Stimulated activated naive CD8-positive, alpha-beta T cell treated with anti-CD3 and anti-CD28 coated beads, Interleukin-15, Interleukin-2, amounts not matched to agents 100 ng/mL and 50 ng/mL, for 24 hours (primary cell): ENCODE measurements at regions not wholly inside any gene's neighbourhood (a gene's known extent, or its start where the extent isn't known, plus 50 kb on each side); places are given as distances from the start of the nearest gene placed in this dataset.

Experiments used
- H3K27ac Mint-ChIP-seq: one replicate; pipeline ENCODE4 v1.8.0; 2021; ENCODE audit warnings: mild to moderate bottlenecking, mixed read lengths
- H3K27me3 Mint-ChIP-seq: one replicate; pipeline ENCODE4 v1.8.0; 2021; ENCODE audit warnings: mixed read lengths
- H3K36me3 Mint-ChIP-seq: one replicate; pipeline ENCODE4 v1.8.0; 2021; ENCODE audit warnings: low read depth, mixed read lengths
- H3K4me1 Mint-ChIP-seq: one replicate; pipeline ENCODE4 v1.8.0; 2021; ENCODE audit warnings: low read depth, mixed read lengths
- H3K4me3 Mint-ChIP-seq: one replicate; pipeline ENCODE4 v1.8.0; 2021; ENCODE audit warnings: mild to moderate bottlenecking, mixed read lengths
- H3K9me3 Mint-ChIP-seq: one replicate; pipeline ENCODE4 v1.8.0; 2021; ENCODE audit warnings: mixed read lengths

GRCh38 chr2:215507836-215508235, 72.0 kb upstream of the FN1 start:
- no peaks in the 10 kb centered on the region for H3K9me3 Mint-ChIP-seq
- H3K4me1 Mint-ChIP-seq: peaks cover 5% of the 10 kb centered on the region
- H3K36me3 Mint-ChIP-seq: no peaks in the 10 kb centered on the region
- H3K27me3 Mint-ChIP-seq: peaks cover 6% of the 10 kb centered on the region
- H3K27ac Mint-ChIP-seq: no peak overlapping the region
- no peak overlapping the region for H3K4me3 Mint-ChIP-seq

DNA sequence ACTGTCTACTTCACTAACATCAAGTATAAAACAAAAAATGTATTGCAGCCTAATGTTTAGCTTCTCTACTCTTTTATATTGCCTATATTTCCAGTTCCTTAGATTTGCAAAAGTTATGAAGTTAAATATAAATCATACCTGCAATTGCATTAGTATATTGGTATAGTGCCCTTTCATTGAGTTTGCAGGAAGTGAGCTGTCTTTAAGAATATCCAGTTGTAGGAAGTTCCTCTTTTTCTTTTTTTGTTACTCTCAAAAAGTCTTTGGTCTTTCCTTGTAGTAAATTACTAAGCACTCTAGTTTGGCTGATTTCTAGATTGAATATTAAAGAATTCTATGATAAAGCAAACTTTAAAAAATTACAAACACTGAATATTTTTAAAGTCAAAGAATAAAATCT, 71.3 kb upstream of the FN1 start:
- no peaks in the 10 kb centered on the region for H3K9me3 Mint-ChIP-seq
- peaks cover 6% of the 10 kb centered on the region for H3K27me3 Mint-ChIP-seq
- H3K36me3 Mint-ChIP-seq: no peaks in the 10 kb centered on the region
- H3K4me3 Mint-ChIP-seq: no peak overlapping the region
- peaks cover 5% of the 10 kb centered on the region for H3K4me1 Mint-ChIP-seq
- no peak overlapping the region for H3K27ac Mint-ChIP-seq

- Mint-ChIP-seq H3K36me3 (no peaks in the 10 kb centered on the region), H3K4me1 (peaks cover 5% of the 10 kb centered on the region), H3K4me3 (no peak overlapping the region), H3K27me3 (peaks cover 6% of the 10 kb centered on the region), H3K27ac (no peak overlapping the region), H3K9me3 (no peaks in the 10 kb centered on the region)
These were observed 70.7 kb upstream of the FN1 start for GRCh38 chr2:215506604-215506990.

DNA sequence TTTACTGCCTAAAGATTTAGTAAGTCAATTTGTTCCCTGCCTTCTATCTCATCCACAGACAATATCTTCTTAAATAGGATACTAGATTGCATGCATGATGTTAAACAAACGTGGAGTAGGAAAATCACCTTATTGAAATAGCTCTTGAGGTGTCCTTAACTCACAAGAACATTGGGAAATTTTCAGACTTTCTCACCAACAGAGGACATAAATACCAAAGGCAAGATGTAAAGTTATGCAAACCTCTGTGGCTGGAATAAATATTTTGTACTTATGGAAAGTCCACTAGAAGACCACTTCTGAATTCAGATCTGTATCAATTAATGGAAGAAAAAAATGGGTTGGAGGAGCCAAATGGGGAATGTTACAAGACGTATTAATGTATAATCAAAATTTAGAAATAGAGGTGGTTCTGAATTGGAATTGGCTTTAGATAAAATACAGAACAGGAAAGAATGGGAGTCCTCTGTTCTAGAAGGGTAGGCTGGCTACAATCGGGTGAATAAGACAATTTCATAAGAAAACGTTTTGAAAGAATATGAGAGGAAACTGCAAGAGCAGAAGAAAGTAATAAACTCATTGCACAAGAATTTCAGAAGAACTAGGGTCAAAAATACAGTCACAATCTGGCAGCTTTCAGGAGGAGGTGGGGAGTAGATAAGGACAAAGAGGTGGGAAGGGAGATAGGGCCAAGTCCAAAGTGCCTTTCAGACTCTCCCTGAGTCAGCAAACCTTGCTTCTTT, 69.3 kb upstream of the FN1 start:
- H3K4me3 Mint-ChIP-seq: no peak overlapping the region
- H3K27me3 Mint-ChIP-seq: peaks cover 10% of the 10 kb centered on the region
- peaks cover 5% of the 10 kb centered on the region for H3K4me1 Mint-ChIP-seq
- no peaks in the 10 kb centered on the region for H3K9me3 Mint-ChIP-seq
- H3K27ac Mint-ChIP-seq: no peak overlapping the region
- no peaks in the 10 kb centered on the region for H3K36me3 Mint-ChIP-seq

DNA sequence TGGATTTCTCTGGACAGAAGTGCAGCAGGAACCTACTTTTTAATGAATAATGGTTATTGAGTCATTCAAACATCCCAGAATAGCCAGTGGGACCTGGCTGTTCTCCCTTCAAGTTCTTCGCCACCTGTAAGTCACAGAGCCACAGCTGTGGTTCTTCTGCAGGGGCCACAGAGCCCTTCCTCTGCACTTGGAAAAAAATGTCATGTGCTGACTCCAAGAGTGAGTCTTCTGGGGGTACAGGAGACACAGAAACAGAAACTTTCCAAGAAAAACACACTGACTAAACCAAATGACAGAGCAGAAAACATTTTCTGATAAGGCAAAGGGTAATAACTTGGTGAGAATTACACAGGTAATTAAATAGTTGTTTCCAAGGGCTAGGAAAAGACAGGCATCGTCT, 68.7 kb upstream of the FN1 start:
- H3K36me3 Mint-ChIP-seq: no peaks in the 10 kb centered on the region

GRCh38 chr2:215503381-215503780, 67.5 kb upstream of the FN1 start:
- Mint-ChIP-seq H3K27ac (no peak overlapping the region), H3K36me3 (no peaks in the 10 kb centered on the region), H3K4me3 (no peak overlapping the region), H3K9me3 (no peaks in the 10 kb centered on the region), H3K27me3 (peaks cover 21% of the 10 kb centered on the region), H3K4me1 (peaks cover 5% of the 10 kb centered on the region)

More for the DNA sequence above, 68.7 kb upstream of the FN1 start:
- Mint-ChIP-seq H3K4me3 (no peak overlapping the region), H3K9me3 (no peaks in the 10 kb centered on the region), H3K27me3 (peaks cover 16% of the 10 kb centered on the region), H3K4me1 (peaks cover 5% of the 10 kb centered on the region), H3K27ac (no peak overlapping the region)

DNA sequence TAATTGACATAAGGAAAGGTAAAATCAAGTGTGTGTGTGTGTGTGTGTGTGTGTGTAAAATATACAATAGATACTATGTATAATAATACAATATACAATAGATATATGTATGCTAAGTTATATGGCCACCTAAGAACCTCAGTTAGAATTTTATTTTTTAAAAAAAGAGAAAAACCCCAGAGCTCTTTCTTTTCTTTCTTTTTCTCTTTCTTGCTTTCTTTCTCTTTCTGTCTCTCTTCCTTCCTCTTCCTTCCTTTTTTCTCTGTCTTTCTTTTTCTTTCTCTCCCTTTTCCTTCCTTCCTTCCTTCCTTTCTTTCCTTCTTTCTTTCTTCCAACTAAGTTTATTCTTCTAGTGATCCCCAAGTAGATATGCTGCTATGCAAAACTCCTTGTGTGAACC, 64.6 kb upstream of the FN1 start:
- no peak overlapping the region for H3K4me3 Mint-ChIP-seq
- H3K27me3 Mint-ChIP-seq: peaks cover 27% of the 10 kb centered on the region
- H3K9me3 Mint-ChIP-seq: no peaks in the 10 kb centered on the region
- H3K4me1 Mint-ChIP-seq: no peaks in the 10 kb centered on the region
- H3K27ac Mint-ChIP-seq: no peak overlapping the region
- H3K36me3 Mint-ChIP-seq: no peaks in the 10 kb centered on the region

- no peak overlapping the region for H3K27ac Mint-ChIP-seq
- no peaks in the 10 kb centered on the region for H3K4me1 Mint-ChIP-seq
- H3K36me3 Mint-ChIP-seq: no peaks in the 10 kb centered on the region
- peaks cover 26% of the 10 kb centered on the region for H3K27me3 Mint-ChIP-seq
- no peaks in the 10 kb centered on the region for H3K9me3 Mint-ChIP-seq
- no peak overlapping the region for H3K4me3 Mint-ChIP-seq
These were observed 63.5 kb upstream of the FN1 start for GRCh38 chr2:215499331-215499730.

DNA sequence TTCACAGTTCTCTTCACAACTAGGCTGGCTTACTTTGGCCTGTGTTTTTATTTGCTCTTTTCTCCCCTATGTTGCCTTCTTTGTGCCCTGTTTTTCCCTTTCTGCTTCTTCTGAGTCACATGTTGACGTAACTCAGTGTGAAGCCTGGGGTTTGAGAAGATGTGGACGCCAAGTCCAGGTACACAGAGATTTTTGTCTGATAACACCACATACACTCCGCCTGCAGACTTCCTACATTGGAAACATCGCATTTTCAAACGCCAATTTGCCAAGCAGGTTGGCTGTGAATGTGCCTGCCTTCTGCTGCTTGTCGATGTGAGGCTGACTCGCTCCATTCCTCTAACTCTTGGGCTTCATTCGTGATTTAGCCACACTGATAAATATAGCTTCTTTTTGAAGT, 62.6 kb upstream of the FN1 start:
- Mint-ChIP-seq H3K4me1 (no peaks in the 10 kb centered on the region), H3K36me3 (no peaks in the 10 kb centered on the region), H3K27me3 (peaks cover 28% of the 10 kb centered on the region), H3K27ac (no peak overlapping the region), H3K4me3 (no peak overlapping the region), H3K9me3 (no peaks in the 10 kb centered on the region)

GRCh38 chr2:215493376-215493775, 57.5 kb upstream of the FN1 start:
- Mint-ChIP-seq H3K4me1 (no peaks in the 10 kb centered on the region), H3K9me3 (no peaks in the 10 kb centered on the region), H3K27ac (no peak overlapping the region), H3K27me3 (peaks cover 22% of the 10 kb centered on the region), H3K4me3 (no peak overlapping the region), H3K36me3 (no peaks in the 10 kb centered on the region)

DNA sequence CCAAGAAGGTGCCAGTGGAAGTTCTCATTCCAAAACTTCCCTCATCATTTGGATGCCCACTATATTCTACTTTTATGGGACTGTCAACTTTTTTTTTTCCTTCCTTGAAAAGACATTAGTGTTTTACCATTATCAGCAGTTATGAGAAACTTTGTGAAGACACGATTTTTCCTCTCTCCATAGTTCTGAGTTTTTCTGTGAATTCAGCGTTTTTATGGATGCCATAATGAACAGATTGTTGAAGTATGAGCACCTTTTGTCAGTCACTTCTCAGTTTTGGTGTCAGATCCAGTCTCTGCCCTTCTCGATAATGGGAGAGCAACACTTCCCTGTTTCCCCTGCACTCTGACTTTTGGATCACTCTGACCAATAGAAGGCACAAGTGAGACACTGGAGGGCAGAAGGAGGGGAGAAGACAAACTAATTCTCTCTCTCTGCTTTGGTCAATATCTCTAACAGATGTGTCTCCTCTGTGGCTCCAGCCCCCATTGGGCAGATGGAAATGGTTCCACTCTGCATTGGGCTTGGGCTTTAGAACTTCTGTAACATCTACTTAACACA, 53.5 kb upstream of the FN1 start:
- H3K27ac Mint-ChIP-seq: no peak overlapping the region

DNA sequence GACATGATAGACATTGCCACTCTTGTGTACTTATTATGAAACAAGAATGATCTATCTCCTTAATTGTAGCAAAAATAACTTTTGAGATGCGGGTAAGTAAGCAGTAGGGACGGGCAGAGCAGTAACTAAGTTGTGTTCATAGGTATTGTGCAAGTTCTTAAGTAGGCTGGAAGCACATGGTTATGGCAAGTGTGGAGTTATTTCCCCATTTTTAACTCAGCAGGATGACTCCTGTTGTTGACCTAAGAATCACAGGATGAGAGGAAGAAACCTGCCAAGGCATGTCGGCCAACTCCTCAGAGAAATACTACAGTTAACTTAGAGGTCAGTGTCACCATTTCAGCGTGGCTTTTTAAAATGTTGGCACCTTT, 51.1 kb upstream of the FN1 start:
- H3K4me1 Mint-ChIP-seq: no peaks in the 10 kb centered on the region
- H3K36me3 Mint-ChIP-seq: no peaks in the 10 kb centered on the region
- peaks cover 14% of the 10 kb centered on the region for H3K27me3 Mint-ChIP-seq
- no peak overlapping the region for H3K27ac Mint-ChIP-seq
- no peaks in the 10 kb centered on the region for H3K9me3 Mint-ChIP-seq
- no peak overlapping the region for H3K4me3 Mint-ChIP-seq

More for the DNA sequence above, 53.5 kb upstream of the FN1 start:
- Mint-ChIP-seq H3K9me3 (no peaks in the 10 kb centered on the region), H3K4me1 (no peaks in the 10 kb centered on the region), H3K36me3 (no peaks in the 10 kb centered on the region), H3K27me3 (peaks cover 12% of the 10 kb centered on the region), H3K4me3 (no peak overlapping the region)

GRCh38 chr2:215486291-215487001, 50.6 kb upstream of the FN1 start:
- H3K4me3 Mint-ChIP-seq: no peak overlapping the region
- H3K9me3 Mint-ChIP-seq: no peaks in the 10 kb centered on the region
- H3K4me1 Mint-ChIP-seq: no peaks in the 10 kb centered on the region
- H3K27ac Mint-ChIP-seq: no peak overlapping the region
- no peaks in the 10 kb centered on the region for H3K36me3 Mint-ChIP-seq
- H3K27me3 Mint-ChIP-seq: peaks cover 17% of the 10 kb centered on the region
